HFFc6 (cell line): ENCODE measurements at regions not wholly inside any gene's neighbourhood (a gene's known extent, or its start where the extent isn't known, plus 50 kb on each side); places are given as distances from the start of the nearest gene placed in this dataset.

ENCODE experiments used
- DNase-seq: peaks from one replicate; pipeline ENCODE4 v3.0.0-alpha.2; 2018
- H3K27ac Mint-ChIP-seq: 2 replicates; pipeline ENCODE4 v1.8.0; 2020; ENCODE audit warnings: mild to moderate bottlenecking, mixed read lengths
- H3K27me3 Mint-ChIP-seq: 2 replicates; pipeline ENCODE4 v1.8.0; 2021; ENCODE audit warnings: mild to moderate bottlenecking, moderate library complexity, mixed read lengths; ENCODE audit not compliant: insufficient read depth
- H3K36me3 Mint-ChIP-seq: 2 replicates; pipeline ENCODE4 v1.8.0; 2021; ENCODE audit warnings: low read depth, mixed read lengths
- H3K4me1 Mint-ChIP-seq: 2 replicates; pipeline ENCODE4 v1.8.0; 2020; ENCODE audit warnings: low read depth, mixed read lengths
- H3K4me3 Mint-ChIP-seq: 2 replicates; pipeline ENCODE4 v1.8.0; 2020; ENCODE audit warnings: mild to moderate bottlenecking, moderate library complexity, mixed read lengths
- H3K9me3 Mint-ChIP-seq: 2 replicates; pipeline ENCODE4 v1.8.0; 2020; ENCODE audit warnings: mild to moderate bottlenecking, mixed read lengths
- TF ChIP-seq, protein P1 (sequence below): fragments of 200-600 bp; sonication (generic); IDR thresholded peaks from 2 replicates; pipeline ENCODE4 v1.5.0; 2021; ENCODE audit warnings: antibody characterized with exemption, mild to moderate bottlenecking

DNA sequence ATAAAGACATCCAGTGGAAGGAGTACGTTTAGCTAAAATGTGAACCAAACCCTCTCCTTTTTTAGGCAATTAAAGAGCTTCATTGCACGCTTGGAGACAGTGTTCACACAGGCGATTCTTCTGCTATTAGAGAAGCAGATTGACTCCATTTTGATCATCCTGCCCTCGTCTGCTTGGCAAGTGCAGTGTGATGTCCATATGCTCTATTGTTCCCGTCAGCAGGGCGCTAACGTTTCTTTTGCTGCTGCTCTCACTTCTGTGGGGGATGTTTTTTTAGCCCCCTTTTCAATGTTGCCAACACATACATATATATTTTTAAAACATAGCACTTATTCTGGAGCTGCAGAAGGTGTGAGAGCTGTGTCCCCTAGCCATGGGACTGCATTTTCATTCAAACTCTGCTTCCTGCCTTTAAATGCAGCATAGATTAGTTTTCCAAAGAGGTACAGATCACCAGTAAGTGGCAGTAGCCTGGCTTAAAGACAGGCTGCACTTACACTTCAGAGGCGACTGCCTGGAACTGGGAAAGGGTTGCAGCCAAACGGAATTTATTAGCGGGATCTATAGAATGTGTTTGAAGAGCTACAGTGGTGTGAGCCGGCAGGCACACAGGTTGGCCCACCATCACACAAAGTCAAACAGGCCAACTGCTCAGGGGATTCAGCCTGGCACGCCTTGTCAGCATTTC lies 292.6 kb upstream of the DPH6 start:
- no peaks in the 10 kb centered on the region for H3K36me3 Mint-ChIP-seq
- no peak overlapping the region for H3K4me3 Mint-ChIP-seq
- H3K27me3 Mint-ChIP-seq, result peaks cover 7% of the 10 kb centered on the region
- TF ChIP-seq, protein P1, sequence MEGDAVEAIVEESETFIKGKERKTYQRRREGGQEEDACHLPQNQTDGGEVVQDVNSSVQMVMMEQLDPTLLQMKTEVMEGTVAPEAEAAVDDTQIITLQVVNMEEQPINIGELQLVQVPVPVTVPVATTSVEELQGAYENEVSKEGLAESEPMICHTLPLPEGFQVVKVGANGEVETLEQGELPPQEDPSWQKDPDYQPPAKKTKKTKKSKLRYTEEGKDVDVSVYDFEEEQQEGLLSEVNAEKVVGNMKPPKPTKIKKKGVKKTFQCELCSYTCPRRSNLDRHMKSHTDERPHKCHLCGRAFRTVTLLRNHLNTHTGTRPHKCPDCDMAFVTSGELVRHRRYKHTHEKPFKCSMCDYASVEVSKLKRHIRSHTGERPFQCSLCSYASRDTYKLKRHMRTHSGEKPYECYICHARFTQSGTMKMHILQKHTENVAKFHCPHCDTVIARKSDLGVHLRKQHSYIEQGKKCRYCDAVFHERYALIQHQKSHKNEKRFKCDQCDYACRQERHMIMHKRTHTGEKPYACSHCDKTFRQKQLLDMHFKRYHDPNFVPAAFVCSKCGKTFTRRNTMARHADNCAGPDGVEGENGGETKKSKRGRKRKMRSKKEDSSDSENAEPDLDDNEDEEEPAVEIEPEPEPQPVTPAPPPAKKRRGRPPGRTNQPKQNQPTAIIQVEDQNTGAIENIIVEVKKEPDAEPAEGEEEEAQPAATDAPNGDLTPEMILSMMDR, result no peak
- no peak overlapping the region for H3K27ac Mint-ChIP-seq
- H3K9me3 Mint-ChIP-seq, result no peaks in the 10 kb centered on the region
- no peak for DNase-seq
- H3K4me1 Mint-ChIP-seq, result no peaks in the 10 kb centered on the region

DNA sequence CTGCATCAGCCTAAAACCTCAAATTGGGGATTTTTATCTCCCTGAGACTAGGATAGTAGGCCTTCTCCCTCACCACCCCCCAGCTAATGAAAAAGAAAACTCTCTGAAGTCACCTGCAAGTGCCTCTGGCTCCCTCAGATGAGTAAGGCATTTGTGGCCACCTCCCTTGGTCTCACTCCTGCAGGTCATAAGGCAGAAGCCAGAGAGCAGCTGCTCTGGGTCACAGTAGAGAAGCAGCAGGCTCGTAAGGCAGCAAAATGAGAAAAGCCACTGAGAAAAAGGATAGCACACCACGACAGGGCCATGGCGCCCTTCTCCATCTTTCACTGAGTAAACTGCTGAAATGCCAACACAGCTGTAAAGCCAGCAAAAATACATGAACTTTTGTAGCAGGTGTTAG lies 296.7 kb upstream of the DPH6 start:
- no peak for DNase-seq
- Mint-ChIP-seq H3K27me3 (peaks cover 6% of the 10 kb centered on the region), H3K4me3 (no peak overlapping the region), H3K4me1 (no peaks in the 10 kb centered on the region), H3K36me3 (no peaks in the 10 kb centered on the region), H3K27ac (no peak overlapping the region), H3K9me3 (no peaks in the 10 kb centered on the region)
- TF ChIP-seq, protein P1, result no peak

DNA sequence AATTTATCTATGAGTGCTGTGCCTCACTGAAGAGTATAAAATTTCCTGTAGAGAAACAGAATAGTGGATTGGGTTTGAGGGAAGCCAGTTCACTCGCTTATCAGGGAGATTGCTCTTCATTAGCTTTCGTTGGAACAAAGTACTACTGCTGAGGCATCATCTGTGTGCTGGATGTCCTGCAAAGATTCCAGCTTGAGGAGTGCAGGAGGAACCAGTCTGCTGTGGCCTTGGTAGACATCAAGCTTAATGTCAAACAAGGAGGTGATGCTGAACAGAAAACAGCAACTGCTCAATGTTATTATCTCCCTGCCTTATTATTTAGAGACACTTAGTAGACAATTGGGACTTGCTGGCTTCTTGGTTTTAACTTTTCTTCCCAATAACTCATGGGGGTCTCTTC lies 297.5 kb upstream of the DPH6 start:
- Mint-ChIP-seq H3K27me3 (peaks cover 6% of the 10 kb centered on the region), H3K4me3 (no peak overlapping the region), H3K36me3 (no peaks in the 10 kb centered on the region), H3K4me1 (no peaks in the 10 kb centered on the region), H3K27ac (no peak overlapping the region), H3K9me3 (no peaks in the 10 kb centered on the region)
- TF ChIP-seq, protein P1, result no peak
- no peak for DNase-seq

DNA sequence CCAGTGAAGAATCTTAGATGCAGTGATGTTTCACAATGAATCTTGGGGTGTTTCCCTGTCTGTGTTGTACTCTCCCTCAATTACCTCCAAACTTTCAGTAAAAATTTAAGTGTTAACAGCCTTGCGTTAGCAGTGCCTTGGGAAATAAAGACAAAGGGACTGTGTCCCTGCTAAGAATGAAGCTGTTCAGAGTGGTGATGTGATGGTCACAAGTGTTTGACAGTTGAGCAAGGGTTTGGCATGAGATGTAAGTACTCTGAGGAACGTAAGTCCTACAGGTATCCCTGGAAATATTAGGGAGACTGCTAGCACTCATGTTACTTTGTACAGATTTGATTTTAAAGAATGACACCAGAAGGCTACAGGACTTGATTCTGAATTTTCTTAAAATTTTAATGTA lies 304.3 kb upstream of the DPH6 start:
- no peaks in the 10 kb centered on the region for H3K36me3 Mint-ChIP-seq
- TF ChIP-seq, protein P1, result no peak
- H3K27me3 Mint-ChIP-seq, result no peaks in the 10 kb centered on the region; the same call in 1 of the 2 replicates
- no peak overlapping the region for H3K4me3 Mint-ChIP-seq
- H3K4me1 Mint-ChIP-seq, result peaks cover 7% of the 10 kb centered on the region; the same call in 1 of the 2 replicates
- no peaks in the 10 kb centered on the region for H3K9me3 Mint-ChIP-seq
- no peak for DNase-seq
- no peak overlapping the region for H3K27ac Mint-ChIP-seq

DNA sequence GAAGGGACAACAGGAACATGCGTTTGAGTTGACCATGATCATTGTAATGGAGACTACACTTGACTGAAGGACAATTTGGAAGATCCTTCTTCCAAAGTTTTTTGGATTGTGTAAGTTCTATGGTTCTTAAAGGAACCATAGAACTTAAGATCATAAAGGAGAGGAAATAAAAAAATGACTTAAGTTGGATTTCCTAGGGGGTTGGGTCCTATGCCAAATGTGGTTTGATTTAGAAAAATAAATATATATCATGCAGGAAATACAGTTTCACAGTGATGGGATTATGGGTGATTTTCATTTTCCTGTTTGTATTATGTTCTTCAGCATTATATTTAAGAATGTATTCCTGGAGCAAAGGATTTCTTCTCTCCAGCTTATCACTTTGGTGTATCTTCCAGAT lies 305.5 kb upstream of the DPH6 start:
- H3K27ac Mint-ChIP-seq, result no peak overlapping the region
- H3K4me3 Mint-ChIP-seq, result no peak overlapping the region
- H3K4me1 Mint-ChIP-seq, result peaks cover 7% of the 10 kb centered on the region; the same call in 1 of the 2 replicates
- TF ChIP-seq, protein P1, result no peak
- no peak for DNase-seq
- no peaks in the 10 kb centered on the region for H3K36me3 Mint-ChIP-seq
- no peaks in the 10 kb centered on the region; the same call in 1 of the 2 replicates for H3K27me3 Mint-ChIP-seq
- H3K9me3 Mint-ChIP-seq, result no peaks in the 10 kb centered on the region
